Mesothelial cell of epicardium (in vitro differentiated cells): ENCODE measurements at regions not wholly inside any gene's neighbourhood (a gene's known extent, or its start where the extent isn't known, plus 50 kb on each side); places are given as distances from the start of the nearest gene placed in this dataset.
"Not testable (repeated sequence)": the region's sequence is repeated elsewhere in the genome, so short reads cannot be mapped to it uniquely, and the experiment has no call there.

ENCODE experiments used
- DNase-seq, 2 experiments: peaks; one replicate each; pipeline ENCODE4 v3.0.0; 2021; ENCODE audit warnings: low spot score in 2 of 2; ENCODE audit not compliant: unreplicated experiment in 2 of 2
- H3K27ac Mint-ChIP-seq: 2 replicates; pipeline ENCODE4 v1.8.0; 2021; ENCODE audit warnings: mixed read lengths
- H3K27me3 Mint-ChIP-seq: 2 replicates; pipeline ENCODE4 v1.8.0; 2021; ENCODE audit warnings: low read depth, mixed read lengths
- H3K36me3 Mint-ChIP-seq: 2 replicates; pipeline ENCODE4 v1.8.0; 2021; ENCODE audit warnings: mixed read lengths
- H3K4me1 Mint-ChIP-seq: 2 replicates; pipeline ENCODE4 v1.8.0; 2021; ENCODE audit warnings: mixed read lengths
- H3K4me3 Mint-ChIP-seq: 2 replicates; pipeline ENCODE4 v1.8.0; 2021; ENCODE audit warnings: mild to moderate bottlenecking, moderate library complexity, mixed read lengths
- H3K9me3 Mint-ChIP-seq: 2 replicates; pipeline ENCODE4 v1.8.0; 2021; ENCODE audit warnings: mixed read lengths
- CTCF ChIP-seq: fragments of 200-600 bp; sonication (generic); IDR thresholded peaks from one replicate; pipeline ENCODE4 v1.5.0; 2021; ENCODE audit warnings: antibody characterized with exemption; ENCODE audit not compliant: unreplicated experiment

DNA sequence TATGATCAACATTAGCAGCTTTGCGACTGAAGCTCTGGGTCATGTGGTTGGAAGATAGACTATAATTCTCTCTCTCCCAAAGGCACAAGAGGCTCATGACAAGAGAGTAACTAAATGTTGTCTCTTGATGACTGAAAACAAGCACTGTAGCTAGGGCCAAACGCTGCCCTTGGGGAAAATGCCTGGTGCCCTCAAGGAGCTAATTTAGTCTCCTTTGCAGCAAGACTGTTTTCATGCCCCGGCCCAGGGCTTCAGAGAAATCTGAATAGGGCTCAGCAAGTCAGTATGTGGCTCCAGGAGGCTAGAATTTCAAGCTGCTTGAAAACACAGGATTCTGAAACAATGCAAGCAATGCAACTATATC lies 411.9 kb downstream of the GPAT3 start:
- TF ChIP-seq CTCF = no peak
- Mint-ChIP-seq H3K27me3 (no peaks in the 10 kb centered on the region), H3K9me3 (no peaks in the 10 kb centered on the region)

GRCh38 chr4:83947125-83947829 lies 411.4 kb downstream of the GPAT3 start:
- peaks cover 2% of the 10 kb centered on the region for H3K9me3 Mint-ChIP-seq
- no peak for TF ChIP-seq CTCF
- no peak for DNase-seq
- no peak overlapping the region for H3K27ac Mint-ChIP-seq
- no peak overlapping the region for H3K4me3 Mint-ChIP-seq
- no peaks in the 10 kb centered on the region for H3K36me3 Mint-ChIP-seq
- H3K27me3 Mint-ChIP-seq = no peaks in the 10 kb centered on the region
- no peaks in the 10 kb centered on the region for H3K4me1 Mint-ChIP-seq

More for the DNA sequence above, 411.9 kb downstream of the GPAT3 start:
- Mint-ChIP-seq H3K27ac (no peak overlapping the region), H3K4me3 (no peak overlapping the region), H3K4me1 (no peaks in the 10 kb centered on the region), H3K36me3 (no peaks in the 10 kb centered on the region)
- DNase-seq = no peak

DNA sequence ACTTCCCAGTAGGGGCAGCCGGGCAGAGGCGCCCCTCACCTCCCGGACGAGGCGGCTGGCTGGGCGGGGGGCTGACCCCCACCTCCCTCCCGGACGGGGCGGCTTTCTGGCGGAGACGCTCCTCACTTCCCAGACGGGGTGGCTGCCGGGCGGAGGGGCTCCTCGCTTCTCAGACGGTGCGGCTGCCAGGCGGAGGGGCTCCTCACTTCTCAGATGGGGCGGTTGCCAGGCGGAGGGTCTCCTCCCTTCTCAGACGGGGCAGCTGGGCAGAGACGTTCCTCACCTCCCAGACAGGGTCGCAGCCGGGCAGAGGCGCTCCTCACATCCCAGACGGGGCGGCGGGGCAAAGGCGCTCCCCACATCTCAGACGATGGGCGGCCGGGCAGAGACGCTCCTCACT lies 407.8 kb downstream of the GPAT3 start:
- H3K9me3 Mint-ChIP-seq, H3K4me1 Mint-ChIP-seq, H3K27ac Mint-ChIP-seq, H3K27me3 Mint-ChIP-seq, DNase-seq, H3K4me3 Mint-ChIP-seq, H3K36me3 Mint-ChIP-seq: not testable (repeated sequence)

DNA sequence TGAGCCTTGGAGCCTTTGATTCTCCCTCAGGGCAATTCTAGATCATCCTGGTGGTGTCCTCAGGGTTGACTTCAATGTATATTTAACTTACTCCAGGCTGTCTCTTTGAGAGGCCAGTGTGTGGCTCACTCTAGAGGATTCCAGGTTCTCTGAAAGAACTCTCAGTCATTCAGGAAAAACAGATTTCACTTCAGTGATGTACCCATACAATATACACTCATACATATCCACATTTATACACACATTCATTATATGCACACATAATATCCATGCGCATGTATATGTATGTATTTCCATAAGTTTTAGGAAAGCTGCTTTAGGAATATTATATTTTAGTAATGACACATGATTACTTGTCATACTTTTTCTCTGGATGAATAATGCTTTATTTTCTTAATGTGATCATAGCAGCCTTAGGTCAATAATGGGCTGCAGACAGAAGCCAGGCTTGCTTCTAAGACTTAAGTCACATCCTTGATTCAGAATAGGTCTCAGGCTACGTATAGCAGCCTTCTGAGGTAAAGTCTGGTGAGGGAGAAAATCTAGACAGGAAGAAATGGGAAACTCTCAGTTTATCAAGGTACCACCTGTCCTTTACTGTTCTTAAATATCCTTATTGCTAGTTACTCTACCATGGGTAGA lies 397.0 kb downstream of the GPAT3 start:
- no peak overlapping the region for H3K4me3 Mint-ChIP-seq
- H3K4me1 Mint-ChIP-seq = peaks cover 3% of the 10 kb centered on the region
- no peak for DNase-seq
- no peaks in the 10 kb centered on the region for H3K36me3 Mint-ChIP-seq
- no peaks in the 10 kb centered on the region for H3K9me3 Mint-ChIP-seq
- no peaks in the 10 kb centered on the region for H3K27me3 Mint-ChIP-seq
- H3K27ac Mint-ChIP-seq = no peak overlapping the region
- TF ChIP-seq CTCF = no peak

DNA sequence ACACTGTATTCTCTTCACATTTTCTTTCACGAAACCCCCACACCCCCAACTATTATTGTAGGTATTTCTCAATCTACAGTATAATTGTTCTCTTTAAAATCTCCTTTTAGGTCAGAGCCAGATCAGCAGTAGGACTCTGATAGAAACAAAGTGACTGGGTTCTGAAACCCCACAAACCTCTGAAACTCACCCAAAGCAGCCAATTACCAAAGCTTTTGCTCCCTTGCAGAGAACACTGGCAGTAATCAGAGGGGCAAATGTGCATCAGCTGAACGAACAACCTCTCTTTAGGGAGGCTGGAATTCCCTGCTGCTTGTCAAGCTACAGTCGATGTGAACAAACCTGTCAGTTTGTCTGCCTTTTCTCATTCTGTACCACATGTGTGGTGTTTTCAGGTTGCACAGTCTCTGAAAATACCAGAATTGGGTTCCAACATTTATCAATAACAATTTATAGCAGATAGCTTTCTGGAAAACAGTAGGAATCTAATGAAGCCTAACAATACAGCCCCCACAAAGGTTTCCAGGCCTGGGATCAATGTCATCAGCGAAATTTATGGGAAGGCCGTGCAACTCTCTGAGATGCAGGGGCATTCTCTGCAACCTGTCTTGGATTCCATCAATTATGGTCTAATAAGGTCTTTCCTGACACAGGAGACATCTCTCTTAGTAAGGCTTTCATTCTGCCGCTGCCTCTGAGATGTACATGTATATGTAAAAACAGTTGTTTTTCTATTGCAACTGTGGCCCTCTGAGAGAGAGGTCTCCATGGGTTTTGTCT lies 395.9 kb downstream of the GPAT3 start:
- Mint-ChIP-seq H3K36me3 (no peaks in the 10 kb centered on the region), H3K4me1 (peaks cover 3% of the 10 kb centered on the region), H3K9me3 (no peaks in the 10 kb centered on the region), H3K27ac (no peak overlapping the region), H3K4me3 (no peak overlapping the region), H3K27me3 (no peaks in the 10 kb centered on the region)
- TF ChIP-seq CTCF = no peak
- no peak for DNase-seq

DNA sequence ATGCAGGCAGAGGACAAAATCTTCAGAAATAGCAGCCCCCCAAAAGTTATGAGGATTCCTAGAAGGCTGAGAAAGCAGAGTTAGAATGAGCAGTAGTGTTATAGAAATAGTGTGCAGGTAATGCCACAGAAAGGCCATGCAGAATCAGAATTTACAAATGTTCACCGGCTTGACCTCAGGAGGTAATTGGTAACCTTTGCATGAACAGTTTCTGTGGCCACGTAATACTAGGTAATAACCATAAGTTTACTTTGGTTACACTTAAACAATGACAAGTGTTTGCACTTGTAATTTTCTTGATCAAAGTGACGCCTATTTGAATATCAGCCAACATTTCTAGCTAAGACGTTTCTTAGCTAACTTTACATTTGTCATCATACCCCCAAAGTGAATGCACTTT lies 393.6 kb downstream of the GPAT3 start:
- DNase-seq = no peak
- H3K4me3 Mint-ChIP-seq = no peak overlapping the region
- no peaks in the 10 kb centered on the region for H3K27me3 Mint-ChIP-seq
- TF ChIP-seq CTCF = no peak
- H3K4me1 Mint-ChIP-seq = peaks cover 3% of the 10 kb centered on the region
- no peaks in the 10 kb centered on the region for H3K36me3 Mint-ChIP-seq
- H3K9me3 Mint-ChIP-seq = no peaks in the 10 kb centered on the region
- no peak overlapping the region for H3K27ac Mint-ChIP-seq
